GM12892 (cell line): ENCODE measurements at regions not wholly inside any gene's neighbourhood (a gene's known extent, or its start where the extent isn't known, plus 50 kb on each side); places are given as distances from the start of the nearest gene placed in this dataset.

ENCODE experiments used
- POLR2A ChIP-seq: IDR thresholded peaks from 2 replicates; pipeline ENCODE4 v1.6.1; 2011; ENCODE audit warnings: low read depth, low read length, control low read depth
- POLR2AphosphoS5 ChIP-seq: IDR thresholded peaks from 2 replicates; pipeline ENCODE4 v1.6.1; 2011; ENCODE audit warnings: low read depth, low read length, control low read depth

- TF ChIP-seq POLR2AphosphoS5 (no peak), POLR2A (no peak)
Observed at GRCh38 chrX:117510453-117510852, 606.2 kb downstream of the KLHL13 start.
